Neural cell (in vitro differentiated cells): ENCODE measurements at regions not wholly inside any gene's neighbourhood (a gene's known extent, or its start where the extent isn't known, plus 50 kb on each side); places are given as distances from the start of the nearest gene placed in this dataset.

Experiments
- H2AFZ ChIP-seq: fragments of 200-600, 300-800 bp; sonication (generic), shearing (Covaris generic); 2 replicates; pipeline ENCODE4 v1.6.0; 2014; ENCODE audit warnings: low read depth, mild to moderate bottlenecking, antibody characterized with exemption, low read length, moderate library complexity
- H3F3A ChIP-seq: fragments of 200-600 bp; shearing (Covaris generic); 2 replicates; pipeline ENCODE4 v1.6.1; 2016; ENCODE audit warnings: mild to moderate bottlenecking, moderate library complexity, mixed read lengths, antibody characterized with exemption, low read length; ENCODE audit not compliant: insufficient read depth, poor library complexity, severe bottlenecking
- H3K27ac ChIP-seq: fragments of 200-600, 300-800 bp; sonication (generic), shearing (Covaris generic); 2 replicates; pipeline ENCODE4 v1.5.1; 2014; ENCODE audit warnings: mild to moderate bottlenecking, low read length, moderate library complexity
- H3K27me3 ChIP-seq: fragments of 300-800, 200-600 bp; sonication (generic), shearing (Covaris generic); 2 replicates; pipeline ENCODE4 v1.6.0; 2014; ENCODE audit warnings: mild to moderate bottlenecking, low read depth, low read length, moderate library complexity; ENCODE audit not compliant: insufficient read depth
- H3K36me3 ChIP-seq: fragments of 300-800, 200-600 bp; sonication (generic), shearing (Covaris generic); 2 replicates; pipeline ENCODE4 v1.5.1; 2014; ENCODE audit warnings: mild to moderate bottlenecking, antibody characterized with exemption, low read length, moderate library complexity; ENCODE audit not compliant: insufficient read depth
- H3K4me2 ChIP-seq: fragments of 300-800, 200-600 bp; sonication (generic), shearing (Covaris generic); 2 replicates; pipeline ENCODE4 v1.6.0; 2014; ENCODE audit warnings: mild to moderate bottlenecking, low read length
- H3K4me3 ChIP-seq: fragments of 300-800, 200-600 bp; sonication (generic), shearing (Covaris generic); 2 replicates; pipeline ENCODE4 v1.5.1; 2014; ENCODE audit warnings: mild to moderate bottlenecking, low read length, moderate library complexity
- H3K79me2 ChIP-seq: fragments of 200-600 bp; shearing (Covaris generic); replicated peaks from 2 replicates; pipeline ENCODE4 v1.6.0; 2014; ENCODE audit warnings: mild to moderate bottlenecking, low read length, moderate library complexity; ENCODE audit not compliant: insufficient read depth
- H3K9ac ChIP-seq: fragments of 300-800, 200-600 bp; sonication (generic), shearing (Covaris generic); 2 replicates; pipeline ENCODE4 v1.6.1; 2016; ENCODE audit warnings: mild to moderate bottlenecking, low read length, mixed read lengths
- H3K9me2 ChIP-seq: fragments of 200-600 bp; shearing (Covaris generic); 2 replicates; pipeline ENCODE4 v1.6.1; 2016; ENCODE audit warnings: mild to moderate bottlenecking, low read length, mixed read lengths; ENCODE audit not compliant: insufficient read depth
- H3K9me3 ChIP-seq: fragments of 200-600, 300-800 bp; sonication (generic), shearing (Covaris generic); 2 replicates; pipeline ENCODE4 v1.6.1; 2016; ENCODE audit warnings: mild to moderate bottlenecking, mixed run types, low read length, moderate library complexity, mixed read lengths
- H4K20me1 ChIP-seq: fragments of 200-600 bp; shearing (Covaris generic); 2 replicates; pipeline ENCODE4 v1.6.1; 2016; ENCODE audit warnings: mild to moderate bottlenecking, mixed run types; ENCODE audit not compliant: insufficient read depth
- CTCF ChIP-seq: fragments of 450-650 bp; IDR thresholded peaks from 2 replicates; pipeline ENCODE4 v1.5.1; 2014; ENCODE audit warnings: antibody characterized with exemption, mild to moderate bottlenecking, moderate library complexity; ENCODE audit not compliant: poor library complexity, severe bottlenecking
- EP300 ChIP-seq: fragments of 450-650 bp; conservative IDR thresholded peaks from 2 replicates; pipeline ENCODE4 v1.6.1; 2014; ENCODE audit warnings: antibody characterized with exemption, mild to moderate bottlenecking, moderate library complexity; ENCODE audit not compliant: poor library complexity, severe bottlenecking
- EZH2 ChIP-seq: fragments of 200-600, 300-800 bp; shearing (Covaris generic), sonication (generic); IDR thresholded peaks from 2 replicates; pipeline ENCODE4 v1.6.1; 2014; ENCODE audit warnings: antibody characterized with exemption, low read length, borderline replicate concordance, mild to moderate bottlenecking; ENCODE audit not compliant: insufficient read depth, poor library complexity, severe bottlenecking
- MXI1 ChIP-seq: fragments of 450-650 bp; conservative IDR thresholded peaks from 2 replicates; pipeline ENCODE4 v1.6.1; 2014; ENCODE audit warnings: antibody characterized with exemption, mild to moderate bottlenecking; ENCODE audit not compliant: poor library complexity, severe bottlenecking
- POLR2AphosphoS5 ChIP-seq: IDR thresholded peaks from 2 replicates; pipeline ENCODE4 v1.6.1; 2012
- RAD21 ChIP-seq: fragments of 450-650 bp; conservative IDR thresholded peaks from 2 replicates; pipeline ENCODE4 v1.6.1; 2014; ENCODE audit warnings: antibody characterized with exemption, mild to moderate bottlenecking, moderate library complexity
- SMC3 ChIP-seq: fragments of 450-650 bp; conservative IDR thresholded peaks from 2 replicates; pipeline ENCODE4 v1.6.1; 2014; ENCODE audit warnings: antibody characterized with exemption, mild to moderate bottlenecking, moderate library complexity; ENCODE audit not compliant: poor library complexity
- TAF1 ChIP-seq: IDR thresholded peaks from 2 replicates; pipeline ENCODE4 v1.6.1; 2012; ENCODE audit warnings: low read depth
- TF ChIP-seq, protein P1 (sequence below): IDR thresholded peaks from 2 replicates; pipeline ENCODE4 v1.6.1; 2012; ENCODE audit warnings: borderline replicate concordance

- H3K79me2 ChIP-seq = no peaks in the 10 kb centered on the region
- H3F3A ChIP-seq = no peaks in the 10 kb centered on the region
- H3K4me3 ChIP-seq = no peak overlapping the region
- H3K9me3 ChIP-seq = no peaks in the 10 kb centered on the region
- TF ChIP-seq, protein P1, sequence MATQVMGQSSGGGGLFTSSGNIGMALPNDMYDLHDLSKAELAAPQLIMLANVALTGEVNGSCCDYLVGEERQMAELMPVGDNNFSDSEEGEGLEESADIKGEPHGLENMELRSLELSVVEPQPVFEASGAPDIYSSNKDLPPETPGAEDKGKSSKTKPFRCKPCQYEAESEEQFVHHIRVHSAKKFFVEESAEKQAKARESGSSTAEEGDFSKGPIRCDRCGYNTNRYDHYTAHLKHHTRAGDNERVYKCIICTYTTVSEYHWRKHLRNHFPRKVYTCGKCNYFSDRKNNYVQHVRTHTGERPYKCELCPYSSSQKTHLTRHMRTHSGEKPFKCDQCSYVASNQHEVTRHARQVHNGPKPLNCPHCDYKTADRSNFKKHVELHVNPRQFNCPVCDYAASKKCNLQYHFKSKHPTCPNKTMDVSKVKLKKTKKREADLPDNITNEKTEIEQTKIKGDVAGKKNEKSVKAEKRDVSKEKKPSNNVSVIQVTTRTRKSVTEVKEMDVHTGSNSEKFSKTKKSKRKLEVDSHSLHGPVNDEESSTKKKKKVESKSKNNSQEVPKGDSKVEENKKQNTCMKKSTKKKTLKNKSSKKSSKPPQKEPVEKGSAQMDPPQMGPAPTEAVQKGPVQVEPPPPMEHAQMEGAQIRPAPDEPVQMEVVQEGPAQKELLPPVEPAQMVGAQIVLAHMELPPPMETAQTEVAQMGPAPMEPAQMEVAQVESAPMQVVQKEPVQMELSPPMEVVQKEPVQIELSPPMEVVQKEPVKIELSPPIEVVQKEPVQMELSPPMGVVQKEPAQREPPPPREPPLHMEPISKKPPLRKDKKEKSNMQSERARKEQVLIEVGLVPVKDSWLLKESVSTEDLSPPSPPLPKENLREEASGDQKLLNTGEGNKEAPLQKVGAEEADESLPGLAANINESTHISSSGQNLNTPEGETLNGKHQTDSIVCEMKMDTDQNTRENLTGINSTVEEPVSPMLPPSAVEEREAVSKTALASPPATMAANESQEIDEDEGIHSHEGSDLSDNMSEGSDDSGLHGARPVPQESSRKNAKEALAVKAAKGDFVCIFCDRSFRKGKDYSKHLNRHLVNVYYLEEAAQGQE = no peak
- no peak for TF ChIP-seq EP300
- TF ChIP-seq TAF1 = no peak
- no peak for TF ChIP-seq SMC3
- no peak for TF ChIP-seq RAD21
- TF ChIP-seq EZH2 = no peak
- no peak for TF ChIP-seq MXI1
- TF ChIP-seq CTCF = no peak
- TF ChIP-seq POLR2AphosphoS5 = no peak
- H3K36me3 ChIP-seq = no peaks in the 10 kb centered on the region
- no peaks in the 10 kb centered on the region for H4K20me1 ChIP-seq
- H3K9ac ChIP-seq = no peak overlapping the region
- no peak overlapping the region for H3K4me2 ChIP-seq
- no peaks in the 10 kb centered on the region for H3K9me2 ChIP-seq
- no peaks in the 10 kb centered on the region for H3K27me3 ChIP-seq
- H2AFZ ChIP-seq = no peak overlapping the region
- no peak overlapping the region for H3K27ac ChIP-seq
Observed at GRCh38 chr18:41665210-41665609, 289.8 kb upstream of the PIK3C3 start.

DNA sequence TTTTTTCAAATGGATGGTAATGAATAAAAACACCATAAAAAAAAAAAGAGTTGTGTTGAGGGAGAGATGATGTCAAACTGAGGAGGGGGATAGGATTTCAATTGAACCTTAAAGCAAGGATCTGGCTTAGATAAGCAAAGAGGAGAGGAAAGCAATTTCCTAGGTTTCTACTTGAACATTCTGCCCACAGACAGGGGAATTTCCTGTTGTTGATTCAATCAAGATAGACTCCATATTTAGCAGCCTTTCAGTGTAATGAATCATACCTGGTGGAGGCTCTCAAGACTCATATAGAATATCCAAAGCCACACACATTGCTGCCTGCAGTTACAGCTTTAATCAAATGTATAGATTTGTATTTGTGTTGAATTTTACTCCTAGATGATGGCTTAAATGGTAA lies 294.4 kb upstream of the PIK3C3 start:
- H3K9ac ChIP-seq = no peak overlapping the region
- H3K4me2 ChIP-seq = no peak overlapping the region
- H3K27ac ChIP-seq = no peak overlapping the region
- H3K9me3 ChIP-seq = no peaks in the 10 kb centered on the region
- H3K27me3 ChIP-seq = no peaks in the 10 kb centered on the region
- no peaks in the 10 kb centered on the region for H3K36me3 ChIP-seq
- H2AFZ ChIP-seq = no peak overlapping the region
- peaks cover 3% of the 10 kb centered on the region for H3F3A ChIP-seq
- H3K79me2 ChIP-seq = no peaks in the 10 kb centered on the region
- no peaks in the 10 kb centered on the region for H3K9me2 ChIP-seq
- no peak for TF ChIP-seq EZH2
- TF ChIP-seq MXI1 = no peak
- no peak for TF ChIP-seq EP300
- TF ChIP-seq SMC3 = no peak
- TF ChIP-seq, protein P1 = no peak
- TF ChIP-seq RAD21 = no peak
- TF ChIP-seq POLR2AphosphoS5 = no peak
- TF ChIP-seq TAF1 = no peak
- no peak for TF ChIP-seq CTCF
- no peaks in the 10 kb centered on the region for H4K20me1 ChIP-seq
- no peak overlapping the region for H3K4me3 ChIP-seq
